ENCODE measurements at regions not wholly inside any gene's neighbourhood (a gene's known extent, or its start where the extent isn't known, plus 50 kb on each side); places are given as distances from the start of the nearest gene placed in this dataset.

DNA sequence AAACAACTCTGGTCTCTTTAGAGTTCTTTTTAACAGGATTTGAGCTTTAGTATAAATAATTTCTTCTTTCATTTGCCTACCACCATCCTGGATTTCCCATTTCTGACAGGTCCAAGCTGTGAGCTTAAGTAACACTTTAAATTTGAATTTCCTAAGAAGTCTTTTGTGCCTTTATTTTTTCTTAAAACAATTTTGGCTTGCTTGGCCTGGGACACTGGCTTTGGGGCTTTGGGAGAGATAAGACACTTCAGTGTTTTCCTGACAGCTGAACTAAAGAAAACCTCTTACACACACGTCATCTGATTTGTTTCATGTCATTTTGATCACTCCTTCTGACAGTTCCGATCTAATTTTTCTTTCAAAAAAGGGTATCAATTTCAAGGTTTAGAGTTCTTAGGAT is 121.3 kb upstream of the BMPER start:
- no peak for DNase-seq
- H3K36me3 ChIP-seq = no peaks in the 10 kb centered on the region
- intact Hi-C loops (cut with DNase I) = no loop called here
- no peaks in the 10 kb centered on the region for H3K27me3 ChIP-seq (ENCODE audit: low read depth)
- no peak overlapping the region for H3K4me3 ChIP-seq
- H3K9me3 ChIP-seq = no peaks in the 10 kb centered on the region
- no peak overlapping the region for H3K27ac ChIP-seq
- H3K4me1 ChIP-seq = no peaks in the 10 kb centered on the region
- no peak for TF ChIP-seq CTCF (IDR thresholded peaks at IDR 0.05)
- no peak for ATAC-seq

- Histone ChIP-seq H3K4me1 (no peaks in the 10 kb centered on the region), H3K36me3 (no peaks in the 10 kb centered on the region), H3K4me3 (no peak overlapping the region), H3K27ac (no peak overlapping the region), H3K27me3 (ENCODE audit: low read depth) (no peaks in the 10 kb centered on the region), H3K9me3 (no peaks in the 10 kb centered on the region)
- ATAC-seq = no peak
- intact Hi-C loops (cut with DNase I) = no loop called here
- TF ChIP-seq CTCF (IDR thresholded peaks at IDR 0.05) = no peak
- no peak for DNase-seq
These were observed 116.8 kb upstream of the BMPER start for GRCh38 chr7:33788531-33788930.

- Histone ChIP-seq H3K27me3 (ENCODE audit: low read depth) (no peaks in the 10 kb centered on the region), H3K36me3 (no peaks in the 10 kb centered on the region), H3K4me1 (no peaks in the 10 kb centered on the region), H3K4me3 (no peak overlapping the region), H3K27ac (no peak overlapping the region), H3K9me3 (no peaks in the 10 kb centered on the region)
- no peak for TF ChIP-seq CTCF (IDR thresholded peaks at IDR 0.05)
- intact Hi-C loops (cut with DNase I) = no loop called here
- ATAC-seq (no peak), DNase-seq (no peak)
These were observed 115.3 kb upstream of the BMPER start for GRCh38 chr7:33789871-33790630.

DNA sequence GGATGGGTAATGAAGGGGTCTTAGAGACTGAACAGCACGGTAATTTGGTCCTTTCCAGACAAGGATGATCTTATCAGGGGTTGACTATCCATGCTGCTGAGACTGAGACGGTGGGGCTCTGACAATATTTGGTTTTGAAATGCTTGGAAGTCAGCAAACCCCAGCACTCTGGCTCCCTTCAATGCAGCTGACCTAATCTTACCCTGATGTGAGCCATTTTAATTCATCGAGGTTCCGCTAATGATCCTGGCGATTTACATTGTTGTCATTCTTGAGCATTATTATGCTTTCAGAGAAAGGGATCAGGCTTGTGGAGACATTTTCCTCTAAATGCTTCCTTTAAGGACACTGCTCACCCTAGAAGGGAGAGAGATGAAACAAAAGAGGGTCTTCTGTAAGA is 114.6 kb upstream of the BMPER start:
- no peak for DNase-seq
- Histone ChIP-seq H3K27me3 (ENCODE audit: low read depth) (no peaks in the 10 kb centered on the region), H3K27ac (no peak overlapping the region), H3K4me3 (no peak overlapping the region), H3K36me3 (no peaks in the 10 kb centered on the region), H3K4me1 (no peaks in the 10 kb centered on the region), H3K9me3 (no peaks in the 10 kb centered on the region)
- TF ChIP-seq CTCF (IDR thresholded peaks at IDR 0.05) = no peak
- intact Hi-C loops (cut with DNase I) = no loop called here
- ATAC-seq = no peak

- intact Hi-C loops (cut with DNase I) = no loop called here
- Histone ChIP-seq H3K9me3 (no peaks in the 10 kb centered on the region), H3K27me3 (ENCODE audit: low read depth) (no peaks in the 10 kb centered on the region), H3K27ac (no peak overlapping the region), H3K36me3 (no peaks in the 10 kb centered on the region), H3K4me3 (no peak overlapping the region), H3K4me1 (no peaks in the 10 kb centered on the region)
- TF ChIP-seq CTCF (IDR thresholded peaks at IDR 0.05) = no peak
- ATAC-seq (no peak), DNase-seq (no peak)
These were observed 113.3 kb upstream of the BMPER start for GRCh38 chr7:33792041-33792440.
